Rectal smooth muscle tissue (tissue), 1 donor: ENCODE measurements at regions not wholly inside any gene's neighbourhood (a gene's known extent, or its start where the extent isn't known, plus 50 kb on each side); places are given as distances from the start of the nearest gene placed in this dataset.
"Not testable (repeated sequence)": the region's sequence is repeated elsewhere in the genome, so short reads cannot be mapped to it uniquely, and the experiment has no call there.

ENCODE experiments used
- H3K27ac ChIP-seq: one replicate; pipeline ENCODE4 v1.7.0; 2013; ENCODE audit warnings: low read depth, low read length, inconsistent platforms
- H3K27me3 ChIP-seq: one replicate; pipeline ENCODE4 v1.7.0; 2013; ENCODE audit warnings: low read length; ENCODE audit not compliant: control insufficient read depth, insufficient read depth
- H3K36me3 ChIP-seq: one replicate; pipeline ENCODE4 v1.7.0; 2013; ENCODE audit warnings: low read length; ENCODE audit not compliant: control insufficient read depth, insufficient read depth
- H3K4me1 ChIP-seq: one replicate; pipeline ENCODE4 v1.7.0; 2013; ENCODE audit warnings: low read length; ENCODE audit not compliant: control insufficient read depth, insufficient read depth
- H3K4me3 ChIP-seq: one replicate; pipeline ENCODE4 v1.7.0; 2013; ENCODE audit warnings: low read length
- H3K9ac ChIP-seq: one replicate; pipeline ENCODE4 v1.7.0; 2013; ENCODE audit warnings: low read length

DNA sequence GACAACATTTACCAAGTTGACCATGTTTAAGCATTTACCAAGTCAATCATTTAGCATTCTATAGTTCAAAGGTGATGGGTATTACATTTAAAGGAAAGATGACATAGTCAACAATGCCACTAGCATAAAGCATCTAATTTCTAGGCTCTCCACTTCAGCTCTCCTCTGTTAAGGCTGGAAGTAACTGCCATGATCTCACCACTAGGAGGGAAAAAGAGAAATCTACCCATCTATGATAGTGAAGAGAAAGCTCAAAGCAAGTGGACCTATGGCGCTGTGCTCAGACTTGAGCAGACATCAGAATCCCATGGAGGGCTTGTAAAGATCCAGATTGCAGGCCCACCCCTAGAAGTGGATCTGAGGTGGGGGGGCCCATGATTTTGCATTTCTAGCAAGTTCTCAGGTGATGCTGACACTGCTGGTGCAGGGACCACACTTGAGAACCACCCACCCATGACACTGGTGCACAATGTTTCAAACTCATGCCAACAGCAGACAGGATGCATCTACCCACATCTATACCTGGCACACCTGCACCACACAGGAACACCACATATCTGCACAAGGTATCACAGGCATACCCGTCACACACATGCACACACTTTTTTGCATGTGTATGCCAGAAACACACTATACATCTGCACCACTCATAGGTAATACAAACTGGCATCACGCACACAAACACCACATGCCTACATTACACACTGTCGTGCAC lies 392.9 kb upstream of the RUNX1 start:
- Histone ChIP-seq H3K27me3 (no peaks in the 10 kb centered on the region), H3K4me3 (no peak overlapping the region), H3K27ac (no peak overlapping the region)

DNA sequence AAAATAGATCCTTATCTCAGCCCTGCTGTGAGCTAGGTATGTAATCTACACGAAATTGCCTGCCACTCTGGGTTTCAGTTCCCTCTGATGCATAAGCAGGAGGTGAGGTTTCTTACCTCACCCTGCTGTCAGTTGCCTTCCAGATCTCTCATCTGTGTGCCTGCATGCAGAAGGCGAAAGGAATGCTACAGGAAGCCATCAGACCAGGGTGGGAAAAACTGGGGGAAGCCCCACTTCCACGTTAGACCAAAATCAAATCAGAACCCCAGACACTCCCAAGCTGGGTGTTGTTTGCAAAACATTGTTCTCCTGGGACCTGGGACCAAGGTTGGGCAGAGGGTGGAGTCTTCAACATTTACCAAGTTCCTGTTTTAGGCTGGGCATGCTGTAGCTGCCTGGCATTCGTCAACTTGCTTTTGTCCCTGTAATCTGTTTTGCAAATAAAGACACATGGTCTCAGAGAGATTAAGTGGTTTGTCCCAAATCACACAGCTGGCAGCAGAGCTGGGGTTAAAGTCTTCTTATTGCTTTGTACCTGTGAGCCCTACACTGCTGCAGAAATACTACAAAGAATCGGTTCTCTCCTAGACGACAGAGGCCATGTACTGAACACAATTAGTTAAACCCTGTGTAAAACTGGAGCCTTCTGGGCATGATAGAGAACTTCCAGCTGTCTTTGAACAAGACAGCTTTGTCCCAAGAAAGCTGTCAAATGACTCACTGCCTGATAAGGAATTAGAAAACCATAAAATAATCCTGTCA lies 389.7 kb upstream of the RUNX1 start:
- H3K4me3 ChIP-seq = no peak overlapping the region
- no peak overlapping the region for H3K9ac ChIP-seq
- no peak overlapping the region for H3K27ac ChIP-seq

More for the DNA sequence above, 392.9 kb upstream of the RUNX1 start:
- Histone ChIP-seq H3K36me3 (no peaks in the 10 kb centered on the region), H3K9ac (no peak overlapping the region), H3K4me1 (no peaks in the 10 kb centered on the region)

DNA sequence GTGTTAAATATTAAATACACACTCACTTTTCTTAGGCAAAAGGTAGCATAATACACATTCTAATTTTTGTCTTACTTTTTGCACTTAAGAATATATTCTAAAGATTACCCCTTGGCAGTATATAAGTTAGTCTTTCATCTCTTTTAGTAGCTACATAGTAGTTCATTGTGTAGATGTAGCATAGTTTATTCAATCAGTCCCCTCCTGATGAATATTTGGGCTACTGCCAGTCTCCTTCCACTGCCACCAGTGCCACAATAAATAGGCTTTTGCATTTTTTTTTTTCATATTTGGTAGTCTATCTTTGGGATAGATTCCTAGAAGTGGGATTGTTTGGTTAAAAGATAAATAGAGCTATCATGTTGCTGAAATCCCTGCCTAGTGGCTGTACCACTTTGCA lies 388.8 kb upstream of the RUNX1 start:
- Histone ChIP-seq H3K9ac (no peak overlapping the region), H3K4me3 (no peak overlapping the region), H3K4me1 (no peaks in the 10 kb centered on the region), H3K27me3 (no peaks in the 10 kb centered on the region), H3K27ac (no peak overlapping the region), H3K36me3 (no peaks in the 10 kb centered on the region)

More for the DNA sequence above, 389.7 kb upstream of the RUNX1 start:
- H3K4me1 ChIP-seq = no peaks in the 10 kb centered on the region
- no peaks in the 10 kb centered on the region for H3K27me3 ChIP-seq
- no peaks in the 10 kb centered on the region for H3K36me3 ChIP-seq

GRCh38 chr21:35436899-35437298 lies 387.8 kb upstream of the RUNX1 start:
- H3K4me3 ChIP-seq = no peak overlapping the region
- no peaks in the 10 kb centered on the region for H3K27me3 ChIP-seq
- H3K4me1 ChIP-seq = no peaks in the 10 kb centered on the region
- H3K36me3 ChIP-seq = no peaks in the 10 kb centered on the region
- H3K9ac ChIP-seq = no peak overlapping the region
- H3K27ac ChIP-seq = no peak overlapping the region

DNA sequence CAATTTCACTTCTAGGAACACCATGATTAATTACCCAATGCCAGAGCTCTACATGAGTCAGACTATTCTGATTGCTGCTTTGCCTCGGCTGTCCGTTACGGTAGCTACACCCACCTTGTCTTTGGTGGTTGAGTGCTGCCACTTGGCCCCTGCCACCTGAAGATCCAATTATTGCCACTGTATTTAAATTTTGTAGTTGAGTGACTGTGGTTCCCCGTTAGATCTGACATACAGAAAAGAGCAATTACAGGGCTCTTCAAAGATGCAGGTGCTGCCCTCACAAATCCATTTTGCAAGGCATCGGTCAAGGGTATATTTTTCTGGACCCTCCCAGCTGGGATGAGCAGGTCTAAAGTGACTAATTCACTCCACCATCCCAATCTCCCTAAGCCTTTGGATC lies 383.5 kb upstream of the RUNX1 start:
- H3K4me1 ChIP-seq, H3K4me3 ChIP-seq, H3K36me3 ChIP-seq, H3K27me3 ChIP-seq, H3K27ac ChIP-seq, H3K9ac ChIP-seq: not testable (repeated sequence)

- no peak overlapping the region for H3K4me3 ChIP-seq
- H3K27me3 ChIP-seq = no peaks in the 10 kb centered on the region
- no peak overlapping the region for H3K9ac ChIP-seq
- no peaks in the 10 kb centered on the region for H3K4me1 ChIP-seq
- no peaks in the 10 kb centered on the region for H3K36me3 ChIP-seq
- no peak overlapping the region for H3K27ac ChIP-seq
Measured at GRCh38 chr21:35430260-35430659, 381.2 kb upstream of the RUNX1 start.

GRCh38 chr21:35428937-35429336 lies 379.8 kb upstream of the RUNX1 start:
- Histone ChIP-seq H3K4me1 (no peaks in the 10 kb centered on the region), H3K27ac (no peak overlapping the region), H3K4me3 (no peak overlapping the region), H3K36me3 (no peaks in the 10 kb centered on the region), H3K9ac (no peak overlapping the region), H3K27me3 (no peaks in the 10 kb centered on the region)

DNA sequence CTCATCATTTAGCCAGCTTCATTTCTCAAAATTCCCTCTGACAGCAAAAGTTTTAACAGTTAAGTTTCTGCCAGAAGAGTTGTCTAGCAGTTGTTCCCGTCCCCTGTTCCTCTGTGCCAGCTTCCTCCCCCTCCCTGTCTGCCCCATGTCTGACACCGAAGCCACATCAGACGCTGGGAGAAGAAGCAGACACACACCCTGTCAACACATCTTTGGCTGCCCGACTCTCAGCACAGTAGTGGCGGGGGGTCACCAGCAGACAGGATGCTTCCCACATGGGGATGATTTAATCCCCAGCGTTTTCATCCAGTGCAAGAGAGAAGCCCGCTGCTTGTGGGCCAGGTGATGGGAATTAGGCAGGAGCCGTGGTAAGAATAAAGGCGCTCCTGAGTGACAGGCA lies 379.4 kb upstream of the RUNX1 start:
- H3K36me3 ChIP-seq = no peaks in the 10 kb centered on the region
- no peaks in the 10 kb centered on the region for H3K4me1 ChIP-seq
- no peak overlapping the region for H3K9ac ChIP-seq
- H3K4me3 ChIP-seq = no peak overlapping the region
- peak overlapping the region; percentile 36 for H3K27ac ChIP-seq
- no peaks in the 10 kb centered on the region for H3K27me3 ChIP-seq

GRCh38 chr21:35428001-35428320 lies 378.9 kb upstream of the RUNX1 start:
- Histone ChIP-seq H3K4me1 (no peaks in the 10 kb centered on the region), H3K27me3 (no peaks in the 10 kb centered on the region), H3K4me3 (no peak overlapping the region), H3K9ac (no peak overlapping the region), H3K36me3 (no peaks in the 10 kb centered on the region), H3K27ac (peak overlapping the region; percentile 36)

- H3K27me3 ChIP-seq = no peaks in the 10 kb centered on the region
- H3K4me3 ChIP-seq = no peak overlapping the region
- H3K36me3 ChIP-seq = no peaks in the 10 kb centered on the region
- no peaks in the 10 kb centered on the region for H3K4me1 ChIP-seq
- H3K9ac ChIP-seq = no peak overlapping the region
- H3K27ac ChIP-seq = no peak overlapping the region
Measured at GRCh38 chr21:35427320-35428000, 378.4 kb upstream of the RUNX1 start.

DNA sequence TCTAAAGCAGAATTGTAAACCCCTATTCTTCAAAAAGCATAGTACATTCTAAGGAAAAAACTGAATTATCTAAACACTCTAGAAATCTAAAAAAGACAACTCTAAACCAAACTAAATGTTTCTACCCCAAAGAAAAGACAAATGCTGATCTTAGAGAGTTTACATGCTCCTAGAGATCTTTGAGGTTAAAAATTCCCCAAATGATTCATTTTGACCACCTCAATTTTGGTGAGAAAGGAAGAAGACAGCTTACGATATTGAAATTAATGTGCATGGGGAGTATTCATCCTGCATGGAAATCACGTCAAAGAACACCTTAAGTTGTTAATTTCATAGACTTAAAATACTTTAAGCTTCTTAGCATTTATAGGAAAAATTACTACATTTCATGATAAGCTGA lies 377.8 kb upstream of the RUNX1 start:
- Histone ChIP-seq H3K4me3 (no peak overlapping the region), H3K4me1 (no peaks in the 10 kb centered on the region), H3K36me3 (no peaks in the 10 kb centered on the region), H3K27ac (no peak overlapping the region), H3K27me3 (no peaks in the 10 kb centered on the region), H3K9ac (no peak overlapping the region)

- no peak overlapping the region for H3K27ac ChIP-seq
- H3K4me3 ChIP-seq = no peak overlapping the region
- no peaks in the 10 kb centered on the region for H3K4me1 ChIP-seq
Measured at GRCh38 chr21:35426469-35426868, 377.4 kb upstream of the RUNX1 start.

More at GRCh38 chr21:35426469-35426868, 377.4 kb upstream of the RUNX1 start:
- H3K36me3 ChIP-seq = no peaks in the 10 kb centered on the region
- H3K9ac ChIP-seq = no peak overlapping the region
- no peaks in the 10 kb centered on the region for H3K27me3 ChIP-seq
